ENCODE measurements at regions not wholly inside any gene's neighbourhood (a gene's known extent, or its start where the extent isn't known, plus 50 kb on each side); places are given as distances from the start of the nearest gene placed in this dataset.

GRCh38 chr1:215406927-215407326 lies 160.2 kb upstream of the KCTD3 start:
- CTCF ChIA-PET (ENCODE audit: low intra/inter-chr PET ratio), result no interaction called here
- Histone ChIP-seq H3K36me3 (ENCODE audit: control insufficient read depth, insufficient read depth, low read length) (no peaks in the 10 kb centered on the region), H3K27ac (ENCODE audit: extremely low read depth, low read depth, low read length) (no peak overlapping the region), H3K79me2 (ENCODE audit: control insufficient read depth, insufficient read depth, low read length) (no peaks in the 10 kb centered on the region), H3K4me2 (ENCODE audit: insufficient read depth, low read length) (no peak overlapping the region), H2AFZ (ENCODE audit: low read depth, low read length) (no peak overlapping the region), H4K20me1 (replicated peaks; ENCODE audit: control insufficient read depth, insufficient read depth, low read length) (no peaks in the 10 kb centered on the region), H3K9ac (ENCODE audit: insufficient read depth in 1 of 2, low read depth in 2 of 2, low read length in 2 of 2) (no peak overlapping the region), H3K27me3 (ENCODE audit: control insufficient read depth in 2 of 2, insufficient read depth in 2 of 2, low read length in 2 of 2) (no peaks in the 10 kb centered on the region), H3K9me3 (replicated peaks; ENCODE audit: control insufficient read depth, insufficient read depth, low read depth, low read length) (no peaks in the 10 kb centered on the region), H3K4me1 (replicated peaks in 1 of 2; ENCODE audit: control insufficient read depth in 2 of 2, insufficient read depth in 2 of 2, low read length in 2 of 2) (no peaks in the 10 kb centered on the region), H3K4me3 (no peak overlapping the region), H3K9me1 (ENCODE audit: control insufficient read depth, insufficient read depth, low read length) (no peaks in the 10 kb centered on the region)
- no peak for DNase-seq (ENCODE audit: extremely low read depth in 1 of 4, low spot score in 3 of 4)
- POLR2A ChIA-PET, result no interaction called here
- BruUV-seq (replicated peaks), result no TSS peak
- intact Hi-C loops (cut with micrococcal nuclease), result no loop called here
- ATAC-seq, result no peak
- no peak for TF ChIP-seq ZNF445 (CRISPR knock-in tag; IDR thresholded peaks at IDR 0.05; ENCODE audit: low read depth)
- no peak for TF ChIP-seq ZNF780A (CRISPR knock-in tag; IDR thresholded peaks at IDR 0.05)
- TF ChIP-seq ZNF184 (CRISPR knock-in tag; IDR thresholded peaks at IDR 0.05), result no peak
- no peak for TF ChIP-seq THRA (IDR thresholded peaks at IDR 0.05)
- TF ChIP-seq SMARCA5 (IDR thresholded peaks at IDR 0.05), result no peak
- TF ChIP-seq ZNF316 (IDR thresholded peaks at IDR 0.05), result no peak
- TF ChIP-seq PHTF2 (CRISPR knock-in tag; IDR thresholded peaks at IDR 0.05), result no peak
- TF ChIP-seq, protein P1, sequence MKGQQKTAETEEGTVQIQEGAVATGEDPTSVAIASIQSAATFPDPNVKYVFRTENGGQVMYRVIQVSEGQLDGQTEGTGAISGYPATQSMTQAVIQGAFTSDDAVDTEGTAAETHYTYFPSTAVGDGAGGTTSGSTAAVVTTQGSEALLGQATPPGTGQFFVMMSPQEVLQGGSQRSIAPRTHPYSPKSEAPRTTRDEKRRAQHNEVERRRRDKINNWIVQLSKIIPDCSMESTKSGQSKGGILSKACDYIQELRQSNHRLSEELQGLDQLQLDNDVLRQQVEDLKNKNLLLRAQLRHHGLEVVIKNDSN (CRISPR knock-in tag; IDR thresholded peaks at IDR 0.05), result no peak
- WGBS (ENCODE audit: insufficient coverage, low coverage, missing lambda C conversion rate), result 0% methylated on average over 4 of the region's 4 CpGs
- in situ Hi-C loops (cut with MboI), result no loop called here
- FAIRE-seq, result no peak
